NCI-H1694 (cell line): ENCODE measurements at regions not wholly inside any gene's neighbourhood (a gene's known extent, or its start where the extent isn't known, plus 50 kb on each side); places are given as distances from the start of the nearest gene placed in this dataset.

ENCODE experiments used
- DNase-seq: peaks from one replicate; lab custom pipeline; 2025; lab: John Stamatoyannopoulos, UW

GRCh38 chr20:17128206-17128605, 98.6 kb upstream of the PCSK2 start:
- DNase-seq, result no peak

- no peak for DNase-seq
These were observed 97.8 kb upstream of the PCSK2 start for GRCh38 chr20:17129089-17129488.

- DNase-seq, result no peak
These were observed 89.1 kb upstream of the PCSK2 start for GRCh38 chr20:17137692-17138091.

GRCh38 chr20:17138237-17138636, 88.6 kb upstream of the PCSK2 start:
- DNase-seq, result no peak

GRCh38 chr20:17140894-17141293, 85.9 kb upstream of the PCSK2 start:
- DNase-seq, result no peak

GRCh38 chr20:17141568-17141967, 85.3 kb upstream of the PCSK2 start:
- no peak for DNase-seq

GRCh38 chr20:17142666-17143065, 84.2 kb upstream of the PCSK2 start:
- DNase-seq, result no peak

GRCh38 chr20:17150858-17151257, 76.0 kb upstream of the PCSK2 start:
- DNase-seq, result no peak

GRCh38 chr20:17155401-17155800, 71.4 kb upstream of the PCSK2 start:
- DNase-seq, result no peak

GRCh38 chr20:17158701-17159100, 68.1 kb upstream of the PCSK2 start:
- DNase-seq, result no peak

- DNase-seq, result peak; percentile 59
These were observed 65.0 kb upstream of the PCSK2 start for GRCh38 chr20:17161673-17162481.

GRCh38 chr20:17168026-17168612, 58.7 kb upstream of the PCSK2 start:
- DNase-seq, result no peak

- DNase-seq, result peak; percentile 87
These were observed 57.2 kb upstream of the PCSK2 start for GRCh38 chr20:17169585-17170136.

- no peak for DNase-seq
These were observed 55.0 kb upstream of the PCSK2 start for GRCh38 chr20:17171746-17172280.

- DNase-seq, result peak; percentile 45
These were observed 53.9 kb upstream of the PCSK2 start for GRCh38 chr20:17172836-17173516.
